T-cell (primary cell): ENCODE measurements at regions not wholly inside any gene's neighbourhood (a gene's known extent, or its start where the extent isn't known, plus 50 kb on each side); places are given as distances from the start of the nearest gene placed in this dataset.

ENCODE experiments used
- ATAC-seq, 4 experiments: fragments of 200-7000 bp in 3 of 4; fragments of 150-1000 bp in 1 of 4; cut with Tn5 transposase; replicated peaks in 1 of 4; 1 replicate in 3 of 4; 2 replicates in 1 of 4; pipeline ENCODE4 v1.10.0; 2021; ENCODE audit warnings: moderate library complexity in 3 of 4, mild to moderate bottlenecking in 2 of 4, moderate number of reproducible peaks in 1 of 4
- CTCF ChIA-PET, 2 donors: fragments of 300-600 bp; sonication (Branson Sonifier 250); formaldehyde crosslinking; loops; one replicate each; lab custom pipeline; 2022; ENCODE audit warnings: antibody characterized with exemption in 2 of 2; lab: Charles Lee
- POLR2A ChIA-PET, 2 donors: fragments of 300-600 bp; sonication (Branson Sonifier 250); formaldehyde crosslinking; loops; one replicate each; lab custom pipeline; 2022; ENCODE audit warnings: antibody characterized with exemption in 2 of 2; lab: Charles Lee
- DNase-seq, 35 experiments: peaks; one replicate each; pipeline versions ENCODE4 v3.0.0 to v3.0.0-alpha.2; 2013 to 2023
- H3K27ac ChIP-seq: one replicate; pipeline ENCODE4 v1.5.1; 2013; ENCODE audit warnings: low read length
- H3K27me3 ChIP-seq, 2 experiments: replicated peaks in 1 of 2; 1 replicate in 1 of 2; 2 replicates in 1 of 2; pipeline versions ENCODE4 v1.6.1 to v1.7.0; 2013; ENCODE audit warnings: low read length in 1 of 2, mixed read lengths in 1 of 2; ENCODE audit not compliant: control insufficient read depth in 2 of 2, insufficient read depth in 2 of 2; ENCODE audit errors: extremely low read depth in 1 of 2
- H3K36me3 ChIP-seq, 2 donors: 1 replicate in 1 of 2; 2 replicates in 1 of 2; pipeline versions ENCODE4 v1.6.1 to v1.7.0; 2013; ENCODE audit warnings: low read length in 1 of 2; ENCODE audit not compliant: control insufficient read depth in 2 of 2, insufficient read depth in 1 of 2; ENCODE audit errors: extremely low read depth in 1 of 2
- H3K4me1 ChIP-seq, 2 experiments: 1 replicate in 1 of 2; 2 replicates in 1 of 2; pipeline versions ENCODE4 v1.6.1 to v1.7.0; 2013; ENCODE audit warnings: low read length in 2 of 2, mixed read lengths in 1 of 2; ENCODE audit not compliant: insufficient read depth in 2 of 2, control insufficient read depth in 1 of 2; ENCODE audit errors: extremely low read depth in 1 of 2
- H3K4me3 ChIP-seq, 2 donors: 1 replicate in 1 of 2; 2 replicates in 1 of 2; pipeline versions ENCODE4 v1.5.1 to v1.7.0; 2013; ENCODE audit warnings: mild to moderate bottlenecking in 2 of 2, low read length in 1 of 2, moderate library complexity in 1 of 2; ENCODE audit not compliant: control insufficient read depth in 1 of 2; ENCODE audit errors: extremely low read depth in 1 of 2
- H3K9me3 ChIP-seq: 2 replicates; pipeline ENCODE4 v1.7.0; 2013
- H3K27ac Mint-ChIP-seq, 2 donors: one replicate each; pipeline ENCODE4 v1.8.0; 2020 to 2021; ENCODE audit warnings: mild to moderate bottlenecking in 2 of 2, mixed read lengths in 2 of 2
- H3K27me3 Mint-ChIP-seq, 2 donors: one replicate each; pipeline ENCODE4 v1.8.0; 2021 to 2022; ENCODE audit warnings: mixed read lengths in 2 of 2
- H3K36me3 Mint-ChIP-seq: one replicate; pipeline ENCODE4 v1.8.0; 2021; ENCODE audit warnings: mixed read lengths
- H3K4me1 Mint-ChIP-seq, 3 donors: one replicate each; pipeline ENCODE4 v1.8.0; 2020 to 2022; ENCODE audit warnings: mixed read lengths in 3 of 3, mild to moderate bottlenecking in 1 of 3
- H3K4me3 Mint-ChIP-seq, 3 donors: one replicate each; pipeline ENCODE4 v1.8.0; 2020 to 2022; ENCODE audit warnings: mild to moderate bottlenecking in 3 of 3, mixed read lengths in 3 of 3, moderate library complexity in 3 of 3
- H3K9me3 Mint-ChIP-seq, 3 donors: one replicate each; pipeline ENCODE4 v1.8.0; 2020 to 2022; ENCODE audit warnings: mixed read lengths in 3 of 3
- WGBS: methylation state at CpG from one replicate; pipeline ENCODE4 v1.1.5; 2013; ENCODE audit warnings: missing lambda C conversion rate; ENCODE audit not compliant: insufficient coverage; 5-methylcytosine and 5-hydroxymethylcytosine counted together

DNA sequence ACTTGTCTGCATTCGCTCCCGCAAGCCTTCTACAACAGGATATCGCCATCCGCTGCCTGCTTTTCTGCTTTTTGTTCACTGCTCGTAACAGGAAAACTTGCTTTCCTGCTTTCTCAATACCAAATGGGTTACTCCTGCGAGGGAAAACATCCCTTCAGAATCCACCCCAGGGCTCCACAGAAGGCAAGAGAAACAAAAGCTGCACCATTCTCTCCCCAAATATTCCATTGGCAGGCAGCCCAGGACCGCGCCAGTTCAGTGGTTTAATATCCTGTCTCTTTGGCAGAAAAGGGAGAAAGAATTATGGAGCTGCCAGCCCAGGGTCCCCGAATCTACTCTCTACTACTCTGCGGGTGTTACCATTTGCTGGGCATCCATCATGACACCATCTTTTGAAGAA is 84.7 kb upstream of the DOCK9 start:
- no peaks in the 10 kb centered on the region for H3K27me3 Mint-ChIP-seq
- peak overlapping the region in 1 of 2 donors; percentile 71 for H3K27ac Mint-ChIP-seq
- Histone ChIP-seq H3K9me3 (no peaks in the 10 kb centered on the region), H3K4me3 (no peak overlapping the region), H3K36me3 (no peaks in the 10 kb centered on the region), H3K27me3 (no peaks in the 10 kb centered on the region), H3K27ac (no peak overlapping the region), H3K4me1 (peaks cover 16 to 51% of the 10 kb centered on the region in 2 experiments)
- H3K36me3 Mint-ChIP-seq = peaks cover 19% of the 10 kb centered on the region
- ATAC-seq (no peak), DNase-seq (no peak)
- CTCF ChIA-PET = no interaction called here
- H3K4me1 Mint-ChIP-seq = peaks cover 90 to 98% (median 93%) of the 10 kb centered on the region in 3 donors
- H3K9me3 Mint-ChIP-seq = no peaks in the 10 kb centered on the region
- H3K4me3 Mint-ChIP-seq = peak overlapping the region in 1 of 3 donors; percentile 52
- POLR2A ChIA-PET = interaction anchor here in 1 of 2 donors (1.1 kb wide), 1 partner anchor 21 kb away, joined by 4 read pairs; no protein-coding TSS in a partner anchor
- WGBS = 96% methylated on average over 4 of the region's 10 CpGs

GRCh38 chr13:99063178-99063577 is 85.3 kb upstream of the DOCK9 start:
- Mint-ChIP-seq H3K27me3 (no peaks in the 10 kb centered on the region), H3K9me3 (no peaks in the 10 kb centered on the region), H3K4me3 (peak overlapping the region in 1 of 3 donors; percentile 52), H3K4me1 (peaks cover 90 to 98% (median 93%) of the 10 kb centered on the region in 3 donors), H3K27ac (peak overlapping the region in 1 of 2 donors; percentile 71), H3K36me3 (peaks cover 22% of the 10 kb centered on the region)
- POLR2A ChIA-PET = interaction anchor here in 1 of 2 donors (1.1 kb wide), 1 partner anchor 20 kb away, joined by 4 read pairs; no protein-coding TSS in a partner anchor
- H3K27ac ChIP-seq = no peak overlapping the region
- H3K4me1 ChIP-seq = peaks cover 16 to 51% of the 10 kb centered on the region in 2 experiments
- ATAC-seq (no peak), DNase-seq (no peak)
- 95% methylated on average over 7 of the region's 8 CpGs for WGBS
- H3K36me3 ChIP-seq = no peaks in the 10 kb centered on the region
- CTCF ChIA-PET = no interaction called here
- H3K27me3 ChIP-seq = no peaks in the 10 kb centered on the region
- no peaks in the 10 kb centered on the region for H3K9me3 ChIP-seq
- H3K4me3 ChIP-seq = no peak overlapping the region

DNA sequence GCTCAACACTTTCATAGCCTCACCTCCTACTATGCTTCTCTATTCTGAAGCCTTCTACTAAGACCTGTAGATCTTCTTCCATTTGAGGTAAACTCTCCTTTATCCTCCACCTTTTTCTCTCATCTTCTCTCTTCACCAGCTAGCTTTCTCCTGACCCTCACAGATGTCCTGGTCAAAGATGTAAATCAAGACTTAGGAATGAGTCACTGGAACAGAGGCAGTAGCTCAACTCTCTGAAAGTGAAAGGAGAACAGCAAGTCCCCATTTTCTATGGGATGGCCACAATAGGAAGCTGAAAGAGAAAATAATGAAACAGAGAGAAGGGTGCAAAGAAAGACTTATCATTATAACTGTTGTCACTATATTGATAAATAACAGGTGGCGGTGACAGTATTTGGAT is 86.1 kb upstream of the DOCK9 start:
- no peaks in the 10 kb centered on the region for H3K36me3 ChIP-seq
- Mint-ChIP-seq H3K4me3 (peak overlapping the region in 1 of 3 donors; percentile 3), H3K27me3 (no peaks in the 10 kb centered on the region), H3K9me3 (no peaks in the 10 kb centered on the region), H3K27ac (peak overlapping the region in 1 of 2 donors; percentile 36), H3K36me3 (peaks cover 22% of the 10 kb centered on the region), H3K4me1 (peaks cover 87 to 98% (median 90%) of the 10 kb centered on the region in 3 donors)
- no peak overlapping the region for H3K4me3 ChIP-seq
- peaks cover 16 to 44% of the 10 kb centered on the region in 2 experiments for H3K4me1 ChIP-seq
- no peaks in the 10 kb centered on the region for H3K27me3 ChIP-seq
- CTCF ChIA-PET = interaction anchor here in 1 of 2 donors (0.7 to 1.3 kb wide), 3 partner anchors 11 to 18 kb away, joined by 3 to 7 read pairs (median 4); no protein-coding TSS in a partner anchor
- ATAC-seq (no peak), DNase-seq (no peak)
- POLR2A ChIA-PET = interaction anchor here in 1 of 2 donors (0.9 to 1.3 kb wide), 3 partner anchors 11 to 12 kb away, joined by 3 to 4 read pairs (median 3); no protein-coding TSS in a partner anchor
- no peaks in the 10 kb centered on the region for H3K9me3 ChIP-seq
- no CpG with 5 or more reads among the region's 1 CpG for WGBS
- H3K27ac ChIP-seq = no peak overlapping the region

GRCh38 chr13:99064624-99065234 is 86.9 kb upstream of the DOCK9 start:
- ATAC-seq = no peak
- Histone ChIP-seq H3K4me1 (peaks cover 16 to 41% of the 10 kb centered on the region in 2 experiments), H3K9me3 (no peaks in the 10 kb centered on the region), H3K27ac (no peak overlapping the region), H3K27me3 (no peaks in the 10 kb centered on the region), H3K36me3 (no peaks in the 10 kb centered on the region), H3K4me3 (no peak overlapping the region)
- Mint-ChIP-seq H3K27ac (peak overlapping the region in 1 of 2 donors; percentile 85), H3K36me3 (peaks cover 22% of the 10 kb centered on the region), H3K4me3 (peak overlapping the region in 1 of 3 donors; percentile 53), H3K9me3 (no peaks in the 10 kb centered on the region), H3K27me3 (no peaks in the 10 kb centered on the region), H3K4me1 (peaks cover 85 to 95% (median 87%) of the 10 kb centered on the region in 3 donors)
- ChIA-PET CTCF (interaction anchor here (0.6 to 1.3 kb wide), 4 partner anchors 10 to 17 kb away, joined by 3 to 7 read pairs (median 4); no protein-coding TSS in a partner anchor), POLR2A (interaction anchor here (0.7 to 1.3 kb wide), 5 partner anchors 10 to 19 kb away, joined by 3 to 4 read pairs (median 3); no protein-coding TSS in a partner anchor)
- no CpG with 5 or more reads among the region's 5 CpGs for WGBS
- DNase-seq = no peak

DNA sequence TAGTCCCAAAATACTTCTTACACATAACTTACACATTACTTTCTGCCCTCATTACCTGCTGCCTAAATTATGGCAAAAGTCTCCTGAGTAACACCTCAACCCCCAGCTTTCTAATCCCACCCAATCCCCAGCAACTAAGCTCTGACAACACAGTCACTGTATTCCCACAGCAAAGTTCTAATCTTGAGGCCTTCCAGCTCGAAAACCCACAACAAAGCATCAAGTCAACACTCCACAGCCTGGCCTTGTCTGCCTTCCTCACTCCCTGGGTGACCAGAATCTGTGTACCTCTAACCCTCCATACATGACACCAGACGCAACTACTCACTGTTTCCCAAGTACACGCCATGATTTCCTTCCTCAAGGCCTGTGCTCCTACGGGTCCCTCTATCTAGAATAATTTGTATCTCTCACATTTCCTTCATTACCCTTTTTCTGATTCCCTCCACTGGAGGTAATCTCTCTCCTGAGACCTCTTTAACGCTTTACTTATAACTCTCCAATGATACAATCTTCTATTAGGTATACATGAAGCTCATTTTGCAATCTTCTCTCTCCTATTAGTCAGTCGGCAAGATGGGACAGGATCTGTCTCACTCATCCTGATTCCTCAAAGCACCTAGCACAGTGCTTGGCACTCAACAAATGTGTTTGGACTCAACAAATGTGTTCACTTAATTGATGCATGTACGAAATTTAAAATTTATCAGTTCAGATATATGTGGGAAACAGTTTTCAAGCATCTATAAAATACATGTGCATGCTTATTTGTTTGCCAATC is 87.6 kb upstream of the DOCK9 start:
- Mint-ChIP-seq H3K4me3 (peak overlapping the region; percentile 53 to 63 (median 62)), H3K27ac (peak overlapping the region; percentile 70 to 85), H3K27me3 (no peaks in the 10 kb centered on the region), H3K9me3 (no peaks in the 10 kb centered on the region), H3K4me1 (peaks cover 87 to 92% (median 89%) of the 10 kb centered on the region in 3 donors), H3K36me3 (peaks cover 22% of the 10 kb centered on the region)
- Histone ChIP-seq H3K4me3 (no peak overlapping the region), H3K27ac (no peak overlapping the region), H3K36me3 (no peaks in the 10 kb centered on the region), H3K4me1 (peaks cover 16 to 41% of the 10 kb centered on the region in 2 experiments), H3K9me3 (no peaks in the 10 kb centered on the region), H3K27me3 (no peaks in the 10 kb centered on the region)
- POLR2A ChIA-PET = interaction anchor here (0.6 to 1.0 kb wide), 4 partner anchors 14 to 500 kb away, joined by 3 to 4 read pairs (median 4); no protein-coding TSS in a partner anchor
- CTCF ChIA-PET = interaction anchor here (0.5 to 1.7 kb wide), 5 partner anchors 8 to 111 kb away, joined by 3 to 7 read pairs (median 4); no protein-coding TSS in a partner anchor
- ATAC-seq = no peak
- no peak for DNase-seq
- WGBS = 93% methylated on average over 5 of the region's 7 CpGs

DNA sequence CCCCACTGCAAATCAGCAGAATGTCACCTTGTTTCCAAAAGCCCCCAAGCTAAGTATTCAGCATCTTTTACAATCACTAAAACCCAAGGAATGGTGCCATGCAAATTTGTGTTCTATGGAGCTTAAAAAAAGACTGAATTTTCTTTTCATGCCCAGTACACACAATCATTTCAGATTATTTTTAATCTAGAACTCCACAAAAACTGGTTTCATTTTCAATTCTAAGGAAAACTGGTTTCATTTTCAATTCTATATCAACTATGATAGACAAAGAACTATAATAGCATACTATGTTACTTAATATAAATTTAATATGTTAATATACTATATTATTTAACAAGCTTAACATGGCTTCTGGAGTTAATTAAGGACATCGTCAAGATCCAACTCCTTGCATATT is 88.4 kb upstream of the DOCK9 start:
- H3K4me1 Mint-ChIP-seq = peaks cover 84 to 90% (median 84%) of the 10 kb centered on the region in 3 donors
- H3K27ac ChIP-seq = peak overlapping the region; percentile 47
- peak overlapping the region; percentile 70 to 85 for H3K27ac Mint-ChIP-seq
- peak overlapping the region; percentile 53 to 63 (median 62) for H3K4me3 Mint-ChIP-seq
- peak in 3 of 4 experiments; percentile 40 to 51 (median 45) for ATAC-seq
- peaks cover 16 to 41% of the 10 kb centered on the region in 2 experiments for H3K4me1 ChIP-seq
- DNase-seq = no peak
- H3K27me3 Mint-ChIP-seq = no peaks in the 10 kb centered on the region
- peaks cover 24% of the 10 kb centered on the region for H3K36me3 Mint-ChIP-seq
- H3K4me3 ChIP-seq = no peak overlapping the region
- H3K36me3 ChIP-seq = no peaks in the 10 kb centered on the region
- ChIA-PET POLR2A (interaction anchor here (0.5 to 1.0 kb wide), 2 partner anchors 14 to 60 kb away, joined by 3 read pairs; no protein-coding TSS in a partner anchor), CTCF (interaction anchor here (0.5 to 1.7 kb wide), 4 partner anchors 9 to 112 kb away, joined by 3 to 4 read pairs (median 4); no protein-coding TSS in a partner anchor)
- H3K9me3 ChIP-seq = no peaks in the 10 kb centered on the region
- H3K9me3 Mint-ChIP-seq = no peaks in the 10 kb centered on the region
- H3K27me3 ChIP-seq = no peaks in the 10 kb centered on the region
- WGBS = no CpG with 5 or more reads among the region's 1 CpG
